HFF-Myc (cell line): ENCODE measurements at regions not wholly inside any gene's neighbourhood (a gene's known extent, or its start where the extent isn't known, plus 50 kb on each side); places are given as distances from the start of the nearest gene placed in this dataset.
"Not testable (repeated sequence)": the region's sequence is repeated elsewhere in the genome, so short reads cannot be mapped to it uniquely, and the experiment has no call there.

Source experiments
- DNase-seq: peaks from one replicate; pipeline ENCODE4 v3.0.0-alpha.2; 2011; ENCODE audit warnings: low read depth; ENCODE audit errors: extremely low read depth
- H3K4me3 ChIP-seq: replicated peaks from 2 replicates; pipeline ENCODE4 v1.5.1; 2011; ENCODE audit warnings: low read depth, mild to moderate bottlenecking, control low read depth, low read length
- CTCF ChIP-seq: IDR thresholded peaks from 2 replicates; pipeline ENCODE4 v1.5.1; 2012; ENCODE audit warnings: mild to moderate bottlenecking, low read depth, low read length, control low read depth; ENCODE audit errors: missing control alignments

- no peak for TF ChIP-seq CTCF
- no peak for DNase-seq
- no peak overlapping the region for H3K4me3 ChIP-seq
Measured at GRCh38 chr4:115190529-115190928, 77.1 kb upstream of the NDST4 start.

DNA sequence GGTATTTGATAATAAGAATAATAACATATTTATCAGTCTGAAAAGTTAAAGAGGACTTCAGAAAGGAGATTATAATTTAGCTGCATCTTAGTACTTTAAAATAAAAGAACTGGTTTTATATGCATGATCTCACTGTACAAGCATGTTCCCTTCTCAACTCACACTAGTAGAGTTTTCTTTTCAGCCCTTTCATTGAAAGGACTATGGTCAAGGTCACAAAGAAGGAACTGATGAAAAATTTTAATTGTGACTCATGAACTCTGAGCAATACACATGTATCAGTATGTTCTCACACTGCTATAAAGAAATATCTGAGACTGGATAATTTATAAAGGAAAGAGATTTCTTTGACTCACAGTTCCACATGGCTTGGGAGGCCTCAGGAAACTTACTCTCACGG is 73.7 kb upstream of the NDST4 start:
- TF ChIP-seq CTCF: no peak
- no peak overlapping the region for H3K4me3 ChIP-seq
- DNase-seq: no peak

DNA sequence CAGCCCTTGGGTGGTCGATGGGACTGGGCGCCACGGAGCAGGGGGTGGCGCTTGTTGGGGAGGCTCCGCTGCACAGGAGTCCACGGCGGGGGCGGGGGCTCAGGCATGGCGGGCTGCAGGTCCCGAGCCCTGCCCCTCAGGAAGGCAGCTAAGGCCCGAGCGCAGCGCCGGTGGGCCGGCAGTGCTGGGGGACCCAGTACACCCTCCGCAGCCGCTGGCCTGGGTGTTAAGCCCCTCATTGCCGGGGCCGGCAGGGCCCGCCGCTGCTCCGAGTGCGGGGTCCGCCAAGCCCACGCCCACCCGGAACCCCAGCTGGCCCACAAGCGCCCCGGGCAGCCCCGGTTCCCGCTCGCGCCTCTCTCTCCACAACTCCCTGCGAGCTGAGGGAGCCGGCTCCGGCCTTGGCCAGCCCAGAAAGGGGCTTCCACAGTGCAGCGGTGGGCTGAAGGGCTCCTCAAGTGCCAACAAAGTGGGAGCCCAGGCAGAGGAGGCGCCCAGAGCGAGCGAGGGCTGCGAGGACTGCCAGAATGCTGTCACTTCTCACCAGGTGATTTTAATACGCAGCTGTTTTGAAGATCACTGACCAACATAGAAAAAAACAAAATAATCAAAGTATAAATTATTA is 66.1 kb upstream of the NDST4 start:
- not testable (repeated sequence) for DNase-seq

GRCh38 chr4:115178687-115179086 is 65.3 kb upstream of the NDST4 start:
- not testable (repeated sequence) for DNase-seq, H3K4me3 ChIP-seq

More for the DNA sequence above, 66.1 kb upstream of the NDST4 start:
- not testable (repeated sequence) for H3K4me3 ChIP-seq

- H3K4me3 ChIP-seq: no peak overlapping the region
- TF ChIP-seq CTCF: no peak
- DNase-seq: no peak
Measured at GRCh38 chr4:115171220-115171619, 57.8 kb upstream of the NDST4 start.

GRCh38 chr4:115165503-115165902 is 52.1 kb upstream of the NDST4 start:
- TF ChIP-seq CTCF: no peak
- no peak for DNase-seq
- no peak overlapping the region for H3K4me3 ChIP-seq
